ENCODE measurements at regions not wholly inside any gene's neighbourhood (a gene's known extent, or its start where the extent isn't known, plus 50 kb on each side); places are given as distances from the start of the nearest gene placed in this dataset.

DNA sequence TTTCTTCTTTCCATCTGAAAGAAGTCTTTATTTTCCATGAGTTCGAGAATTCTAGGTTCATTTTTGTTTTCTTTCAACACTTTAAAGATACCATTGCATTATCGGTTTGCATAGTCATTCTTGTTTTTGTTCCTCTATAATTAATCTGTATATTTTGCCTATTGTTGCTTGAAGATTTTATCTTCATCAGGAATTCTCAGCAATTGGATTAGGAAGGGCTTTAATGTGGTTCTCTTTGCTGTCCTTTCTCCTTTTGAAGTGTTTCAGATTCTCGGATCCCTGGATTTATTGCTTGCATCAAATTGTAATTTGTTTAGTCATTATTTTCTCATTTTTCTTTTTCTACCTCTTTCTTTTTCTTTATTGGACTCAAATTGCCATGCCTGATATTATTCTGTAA, 609.8 kb downstream of the TLR4 start:
- TF ChIP-seq EZH2 (IDR thresholded peaks at IDR 0.05; ENCODE audit: borderline replicate concordance, control insufficient read depth, low read depth, low read length) (no peak), ZNF384 (IDR thresholded peaks at IDR 0.05; ENCODE audit: borderline replicate concordance, low read depth, low read length) (no peak), ZBED1 (IDR thresholded peaks at IDR 0.05; ENCODE audit: borderline replicate concordance) (no peak), MTA2 (IDR thresholded peaks at IDR 0.05; ENCODE audit: low read depth) (no peak), ZNF274 (IDR thresholded peaks at IDR 0.05; ENCODE audit: insufficient read depth, insufficient read length) (no peak), NFIC (IDR thresholded peaks at IDR 0.05; ENCODE audit: low read depth, low read length) (no peak), GABPA (IDR thresholded peaks at IDR 0.05; ENCODE audit: low read depth) (no peak), CHD1 (IDR thresholded peaks at IDR 0.05; ENCODE audit: low read depth, low read length) (no peak), TCF12 (IDR thresholded peaks at IDR 0.05; ENCODE audit: low read depth, low read length) (no peak), ASH2L (IDR thresholded peaks at IDR 0.05; ENCODE audit: borderline replicate concordance, low read depth) (no peak)
- TF ChIP-seq, protein P1, sequence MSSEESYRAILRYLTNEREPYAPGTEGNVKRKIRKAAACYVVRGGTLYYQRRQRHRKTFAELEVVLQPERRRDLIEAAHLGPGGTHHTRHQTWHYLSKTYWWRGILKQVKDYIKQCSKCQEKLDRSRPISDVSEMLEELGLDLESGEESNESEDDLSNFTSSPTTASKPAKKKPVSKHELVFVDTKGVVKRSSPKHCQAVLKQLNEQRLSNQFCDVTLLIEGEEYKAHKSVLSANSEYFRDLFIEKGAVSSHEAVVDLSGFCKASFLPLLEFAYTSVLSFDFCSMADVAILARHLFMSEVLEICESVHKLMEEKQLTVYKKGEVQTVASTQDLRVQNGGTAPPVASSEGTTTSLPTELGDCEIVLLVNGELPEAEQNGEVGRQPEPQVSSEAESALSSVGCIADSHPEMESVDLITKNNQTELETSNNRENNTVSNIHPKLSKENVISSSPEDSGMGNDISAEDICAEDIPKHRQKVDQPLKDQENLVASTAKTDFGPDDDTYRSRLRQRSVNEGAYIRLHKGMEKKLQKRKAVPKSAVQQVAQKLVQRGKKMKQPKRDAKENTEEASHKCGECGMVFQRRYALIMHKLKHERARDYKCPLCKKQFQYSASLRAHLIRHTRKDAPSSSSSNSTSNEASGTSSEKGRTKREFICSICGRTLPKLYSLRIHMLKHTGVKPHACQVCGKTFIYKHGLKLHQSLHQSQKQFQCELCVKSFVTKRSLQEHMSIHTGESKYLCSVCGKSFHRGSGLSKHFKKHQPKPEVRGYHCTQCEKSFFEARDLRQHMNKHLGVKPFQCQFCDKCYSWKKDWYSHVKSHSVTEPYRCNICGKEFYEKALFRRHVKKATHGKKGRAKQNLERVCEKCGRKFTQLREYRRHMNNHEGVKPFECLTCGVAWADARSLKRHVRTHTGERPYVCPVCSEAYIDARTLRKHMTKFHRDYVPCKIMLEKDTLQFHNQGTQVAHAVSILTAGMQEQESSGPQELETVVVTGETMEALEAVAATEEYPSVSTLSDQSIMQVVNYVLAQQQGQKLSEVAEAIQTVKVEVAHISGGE (CRISPR knock-in tag; IDR thresholded peaks at IDR 0.05), result no peak
- TF ChIP-seq, protein P2, sequence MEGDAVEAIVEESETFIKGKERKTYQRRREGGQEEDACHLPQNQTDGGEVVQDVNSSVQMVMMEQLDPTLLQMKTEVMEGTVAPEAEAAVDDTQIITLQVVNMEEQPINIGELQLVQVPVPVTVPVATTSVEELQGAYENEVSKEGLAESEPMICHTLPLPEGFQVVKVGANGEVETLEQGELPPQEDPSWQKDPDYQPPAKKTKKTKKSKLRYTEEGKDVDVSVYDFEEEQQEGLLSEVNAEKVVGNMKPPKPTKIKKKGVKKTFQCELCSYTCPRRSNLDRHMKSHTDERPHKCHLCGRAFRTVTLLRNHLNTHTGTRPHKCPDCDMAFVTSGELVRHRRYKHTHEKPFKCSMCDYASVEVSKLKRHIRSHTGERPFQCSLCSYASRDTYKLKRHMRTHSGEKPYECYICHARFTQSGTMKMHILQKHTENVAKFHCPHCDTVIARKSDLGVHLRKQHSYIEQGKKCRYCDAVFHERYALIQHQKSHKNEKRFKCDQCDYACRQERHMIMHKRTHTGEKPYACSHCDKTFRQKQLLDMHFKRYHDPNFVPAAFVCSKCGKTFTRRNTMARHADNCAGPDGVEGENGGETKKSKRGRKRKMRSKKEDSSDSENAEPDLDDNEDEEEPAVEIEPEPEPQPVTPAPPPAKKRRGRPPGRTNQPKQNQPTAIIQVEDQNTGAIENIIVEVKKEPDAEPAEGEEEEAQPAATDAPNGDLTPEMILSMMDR (IDR thresholded peaks at IDR 0.05 in 2 of 3, conservative IDR thresholded peaks at IDR 0.05 in 1 of 3; ENCODE audit: control insufficient read depth in 2 of 3, extremely low read depth in 1 of 3, insufficient read depth in 1 of 3, low read depth in 3 of 3, low read length in 3 of 3), result no peak
- TF ChIP-seq, protein P3, sequence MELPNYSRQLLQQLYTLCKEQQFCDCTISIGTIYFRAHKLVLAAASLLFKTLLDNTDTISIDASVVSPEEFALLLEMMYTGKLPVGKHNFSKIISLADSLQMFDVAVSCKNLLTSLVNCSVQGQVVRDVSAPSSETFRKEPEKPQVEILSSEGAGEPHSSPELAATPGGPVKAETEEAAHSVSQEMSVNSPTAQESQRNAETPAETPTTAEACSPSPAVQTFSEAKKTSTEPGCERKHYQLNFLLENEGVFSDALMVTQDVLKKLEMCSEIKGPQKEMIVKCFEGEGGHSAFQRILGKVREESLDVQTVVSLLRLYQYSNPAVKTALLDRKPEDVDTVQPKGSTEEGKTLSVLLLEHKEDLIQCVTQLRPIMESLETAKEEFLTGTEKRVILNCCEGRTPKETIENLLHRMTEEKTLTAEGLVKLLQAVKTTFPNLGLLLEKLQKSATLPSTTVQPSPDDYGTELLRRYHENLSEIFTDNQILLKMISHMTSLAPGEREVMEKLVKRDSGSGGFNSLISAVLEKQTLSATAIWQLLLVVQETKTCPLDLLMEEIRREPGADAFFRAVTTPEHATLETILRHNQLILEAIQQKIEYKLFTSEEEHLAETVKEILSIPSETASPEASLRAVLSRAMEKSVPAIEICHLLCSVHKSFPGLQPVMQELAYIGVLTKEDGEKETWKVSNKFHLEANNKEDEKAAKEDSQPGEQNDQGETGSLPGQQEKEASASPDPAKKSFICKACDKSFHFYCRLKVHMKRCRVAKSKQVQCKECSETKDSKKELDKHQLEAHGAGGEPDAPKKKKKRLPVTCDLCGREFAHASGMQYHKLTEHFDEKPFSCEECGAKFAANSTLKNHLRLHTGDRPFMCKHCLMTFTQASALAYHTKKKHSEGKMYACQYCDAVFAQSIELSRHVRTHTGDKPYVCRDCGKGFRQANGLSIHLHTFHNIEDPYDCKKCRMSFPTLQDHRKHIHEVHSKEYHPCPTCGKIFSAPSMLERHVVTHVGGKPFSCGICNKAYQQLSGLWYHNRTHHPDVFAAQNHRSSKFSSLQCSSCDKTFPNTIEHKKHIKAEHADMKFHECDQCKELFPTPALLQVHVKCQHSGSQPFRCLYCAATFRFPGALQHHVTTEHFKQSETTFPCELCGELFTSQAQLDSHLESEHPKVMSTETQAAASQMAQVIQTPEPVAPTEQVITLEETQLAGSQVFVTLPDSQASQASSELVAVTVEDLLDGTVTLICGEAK (IDR thresholded peaks at IDR 0.05; ENCODE audit: borderline replicate concordance), result no peak

Data from GM12878 (cell line).